Stomach (tissue), 8 donors: ENCODE measurements at regions not wholly inside any gene's neighbourhood (a gene's known extent, or its start where the extent isn't known, plus 50 kb on each side); places are given as distances from the start of the nearest gene placed in this dataset.
A peak's percentile ranks its signal among the peaks of the same experiment; 100 is the strongest.

ENCODE experiments used
- DNase-seq, 2 donors: peaks; one replicate each; pipeline versions ENCODE4 v3.0.0 to v3.0.0-alpha.2; 2013 to 2019
- H3K27ac ChIP-seq, 5 donors: fragments of 200-600 bp in 4 of 5; sonication (generic) in 4 of 5; one replicate each; pipeline ENCODE4 v1.5.1; 2013 to 2019; ENCODE audit warnings: mild to moderate bottlenecking in 1 of 5, moderate library complexity in 1 of 5
- H3K27me3 ChIP-seq, 3 donors: fragments of 200-600 bp; sonication (generic); one replicate each; pipeline ENCODE4 v1.5.1; 2017 to 2019; ENCODE audit warnings: mixed run types in 1 of 3
- H3K36me3 ChIP-seq, 4 donors: fragments of 200-600 bp; sonication (generic); 1 replicate in 3 of 4; 2 replicates in 1 of 4; pipeline ENCODE4 v1.5.1; 2016 to 2019
- H3K4me1 ChIP-seq, 4 donors: fragments of 200-600 bp; sonication (generic); one replicate each; pipeline ENCODE4 v1.5.1; 2016 to 2019
- H3K4me3 ChIP-seq, 4 donors: fragments of 200-600 bp; sonication (generic) in 3 of 4; one replicate each; pipeline ENCODE4 v1.5.1; 2016 to 2019; ENCODE audit warnings: mild to moderate bottlenecking in 1 of 4
- H3K9me3 ChIP-seq, 4 donors: fragments of 200-600 bp; sonication (generic); one replicate each; pipeline ENCODE4 v1.5.1; 2016 to 2019
- EP300 ChIP-seq: sonication (generic); formaldehyde crosslinking; IDR thresholded peaks from one replicate; pipeline ENCODE4 v1.6.1; 2017; ENCODE audit warnings: antibody characterized with exemption
- POLR2A ChIP-seq, 4 donors: fragments of 450-650 bp; IDR thresholded peaks; one replicate each; pipeline ENCODE4 v1.6.1; 2016; ENCODE audit warnings: antibody characterized with exemption in 4 of 4, control low read depth in 2 of 4, mild to moderate bottlenecking in 1 of 4, moderate library complexity in 1 of 4
- POLR2AphosphoS5 ChIP-seq, 3 donors: sonication (generic); formaldehyde crosslinking; IDR thresholded peaks; one replicate each; pipeline ENCODE4 v1.6.1; 2016; ENCODE audit warnings: antibody characterized with exemption in 3 of 3
- WGBS, 5 donors: extraction: QIAGEN DNeasy Blood & Tissue Kit in 3 of 5; methylation state at CpG; one replicate each; pipeline versions ENCODE4 v1.1.5 to v1.1.7; 2013 to 2018; 5-methylcytosine and 5-hydroxymethylcytosine counted together
- intact Hi-C: fragments of 100-400 bp; cut with DNase I; formaldehyde crosslinking; loops from one replicate; pipeline ENCODE4 v1.15.1; 2023; ENCODE audit warnings: low total_unique reads
- TF ChIP-seq, protein P1 (sequence below), 7 experiments: fragments of 450-650 bp in 4 of 7; fragments of 200-600 bp in 3 of 7; sonication (generic) in 3 of 7; IDR thresholded peaks; one replicate each; pipeline ENCODE4 v1.5.1; 2016 to 2019; ENCODE audit warnings: antibody characterized with exemption in 7 of 7, control low read depth in 2 of 7, mild to moderate bottlenecking in 1 of 7
- donor health status: healthy with polysubstance abuse.
- donor health status: Bipolar disorder and iron deficiency.
- donor health status: healthy.

DNA sequence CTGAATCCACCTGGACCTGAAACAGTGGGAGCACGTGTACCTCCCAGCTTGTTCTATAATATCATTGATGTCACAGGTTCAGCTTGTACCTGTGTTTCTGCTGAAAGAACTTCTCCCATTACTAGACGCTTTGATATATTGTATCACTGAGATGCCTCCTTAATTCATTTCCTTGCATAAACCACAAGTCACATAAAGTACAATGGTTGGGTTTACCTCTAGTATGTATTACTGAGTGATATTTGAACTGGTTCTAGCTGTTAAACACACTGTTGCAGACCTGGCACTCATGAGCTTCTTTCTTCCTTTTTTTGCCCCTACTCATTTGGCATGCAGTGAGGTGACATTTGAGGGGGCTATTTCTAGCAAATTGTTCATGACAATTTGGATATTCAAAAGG is 106.6 kb upstream of the KLF14 start:
- Histone ChIP-seq H3K27ac (no peak overlapping the region), H3K4me3 (no peak overlapping the region), H3K9me3 (no peaks in the 10 kb centered on the region), H3K36me3 (no peaks in the 10 kb centered on the region), H3K4me1 (no peaks in the 10 kb centered on the region), H3K27me3 (peaks cover 0 to 5% (median 0%) of the 10 kb centered on the region in 3 donors)
- TF ChIP-seq EP300 (no peak), POLR2AphosphoS5 (IDR thresholded peaks at IDR 0.05) (no peak), POLR2A (IDR thresholded peaks at IDR 0.05) (no peak)
- TF ChIP-seq, protein P1, sequence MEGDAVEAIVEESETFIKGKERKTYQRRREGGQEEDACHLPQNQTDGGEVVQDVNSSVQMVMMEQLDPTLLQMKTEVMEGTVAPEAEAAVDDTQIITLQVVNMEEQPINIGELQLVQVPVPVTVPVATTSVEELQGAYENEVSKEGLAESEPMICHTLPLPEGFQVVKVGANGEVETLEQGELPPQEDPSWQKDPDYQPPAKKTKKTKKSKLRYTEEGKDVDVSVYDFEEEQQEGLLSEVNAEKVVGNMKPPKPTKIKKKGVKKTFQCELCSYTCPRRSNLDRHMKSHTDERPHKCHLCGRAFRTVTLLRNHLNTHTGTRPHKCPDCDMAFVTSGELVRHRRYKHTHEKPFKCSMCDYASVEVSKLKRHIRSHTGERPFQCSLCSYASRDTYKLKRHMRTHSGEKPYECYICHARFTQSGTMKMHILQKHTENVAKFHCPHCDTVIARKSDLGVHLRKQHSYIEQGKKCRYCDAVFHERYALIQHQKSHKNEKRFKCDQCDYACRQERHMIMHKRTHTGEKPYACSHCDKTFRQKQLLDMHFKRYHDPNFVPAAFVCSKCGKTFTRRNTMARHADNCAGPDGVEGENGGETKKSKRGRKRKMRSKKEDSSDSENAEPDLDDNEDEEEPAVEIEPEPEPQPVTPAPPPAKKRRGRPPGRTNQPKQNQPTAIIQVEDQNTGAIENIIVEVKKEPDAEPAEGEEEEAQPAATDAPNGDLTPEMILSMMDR (IDR thresholded peaks at IDR 0.05), result no peak
- no peak for DNase-seq
- intact Hi-C loops, result no loop called here
- WGBS, 5 donors, result 86 to 95% (median 91%) methylated on average over 2 of the region's 2 CpGs

DNA sequence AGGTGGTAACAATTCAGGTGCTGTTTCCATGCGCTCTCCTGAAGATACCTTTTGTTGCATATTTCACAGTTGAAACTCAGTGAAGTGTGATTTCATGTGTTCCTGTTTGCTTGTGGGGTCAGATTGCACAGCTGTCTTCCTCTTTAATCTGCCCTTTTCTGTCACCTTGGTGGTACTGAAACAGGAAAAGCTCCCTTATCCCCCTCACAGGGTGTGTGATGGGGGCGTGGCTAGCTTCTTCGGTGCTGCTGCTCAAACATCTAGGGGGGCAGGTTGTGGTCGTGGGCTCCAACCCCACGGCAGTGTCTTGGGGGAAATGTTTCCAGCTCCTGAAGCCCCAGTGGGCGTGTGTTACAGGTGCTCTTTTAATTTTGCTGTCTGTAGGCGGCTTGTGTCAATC is 107.4 kb upstream of the KLF14 start:
- no peak overlapping the region for H3K27ac ChIP-seq
- H3K4me3 ChIP-seq, result no peak overlapping the region
- H3K36me3 ChIP-seq, result no peaks in the 10 kb centered on the region
- no peaks in the 10 kb centered on the region for H3K9me3 ChIP-seq
- peaks cover 0 to 5% (median 0%) of the 10 kb centered on the region in 3 donors for H3K27me3 ChIP-seq
- WGBS, 5 donors, result 44 to 58% (median 53%) methylated on average over 5 to 7 of the region's 7 CpGs
- peak in 1 of 2 donors; percentile 19 for DNase-seq
- TF ChIP-seq, protein P1 (IDR thresholded peaks at IDR 0.05), result no peak
- no peak for TF ChIP-seq POLR2A (IDR thresholded peaks at IDR 0.05)
- no peaks in the 10 kb centered on the region for H3K4me1 ChIP-seq
- intact Hi-C loops, result no loop called here

DNA sequence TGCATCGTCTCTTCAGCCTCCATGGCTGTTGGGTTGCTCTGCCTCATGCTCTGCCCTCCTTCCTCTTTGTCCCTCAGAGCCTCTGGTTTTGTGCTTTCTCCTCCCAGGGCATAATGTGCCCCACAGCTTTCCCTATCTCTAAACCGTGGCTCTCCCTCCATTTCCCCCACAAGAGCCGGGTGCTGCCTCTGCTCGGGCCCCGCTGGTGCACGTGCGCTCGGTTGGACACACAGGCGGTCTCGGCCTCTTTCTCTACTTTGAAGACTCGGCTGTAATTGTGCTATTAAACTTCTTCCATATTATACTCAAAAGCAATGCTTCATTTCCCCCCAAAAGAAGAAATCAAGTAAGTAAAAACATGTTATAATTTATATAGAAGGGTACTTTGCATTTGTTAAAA is 109.7 kb upstream of the KLF14 start:
- 91 to 93% (median 91%) methylated on average over 11 of the region's 11 CpGs for WGBS, 5 donors
- Histone ChIP-seq H3K27ac (no peak overlapping the region), H3K9me3 (no peaks in the 10 kb centered on the region), H3K36me3 (no peaks in the 10 kb centered on the region), H3K4me3 (no peak overlapping the region), H3K27me3 (peaks cover 0 to 5% (median 0%) of the 10 kb centered on the region in 3 donors), H3K4me1 (no peaks in the 10 kb centered on the region)
- TF ChIP-seq EP300, result no peak
- no peak for TF ChIP-seq POLR2AphosphoS5 (IDR thresholded peaks at IDR 0.05)
- no peak for TF ChIP-seq POLR2A (IDR thresholded peaks at IDR 0.05)
- TF ChIP-seq, protein P1 (IDR thresholded peaks at IDR 0.05), result no peak
- no peak for DNase-seq
- intact Hi-C loops, result no loop called here

DNA sequence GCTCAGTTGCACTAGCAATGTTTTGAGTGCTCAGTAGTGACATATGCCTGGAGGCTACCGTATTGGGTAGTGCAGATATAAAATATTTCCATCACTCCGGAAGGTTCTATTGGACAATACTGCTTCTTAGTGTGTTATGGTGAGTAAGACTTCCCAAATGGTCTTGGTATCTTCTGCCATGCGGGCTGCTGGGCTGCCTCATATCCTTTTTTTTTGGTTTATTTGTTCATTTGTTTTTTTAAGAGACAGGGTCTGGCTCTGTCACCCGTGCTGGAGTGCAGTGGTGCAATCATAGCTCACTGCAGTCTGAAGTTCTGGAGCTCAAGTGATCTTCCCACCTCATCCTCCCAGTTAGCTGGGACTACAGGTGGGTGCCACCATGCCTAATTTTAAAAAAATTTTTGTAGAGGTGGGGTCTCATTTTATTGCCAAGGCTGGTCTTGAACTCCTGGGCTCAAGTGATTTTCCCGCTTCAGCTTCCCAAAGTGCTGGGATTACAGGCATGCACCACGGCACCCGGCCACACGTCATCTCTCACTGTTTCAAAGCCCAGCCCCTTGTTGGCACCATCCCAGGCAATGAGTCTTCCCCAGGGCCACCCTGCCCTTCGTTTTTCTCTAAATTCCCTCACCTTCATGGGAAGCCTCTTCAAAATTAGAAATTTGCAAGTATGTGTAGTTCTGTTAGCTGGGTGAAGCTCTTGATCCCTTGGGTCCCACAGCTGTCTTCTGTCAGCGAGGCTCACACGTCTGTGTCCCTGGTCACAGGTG is 111.0 kb upstream of the KLF14 start:
- Histone ChIP-seq H3K27me3 (peaks cover 0 to 5% (median 0%) of the 10 kb centered on the region in 3 donors), H3K9me3 (no peaks in the 10 kb centered on the region), H3K36me3 (no peaks in the 10 kb centered on the region), H3K27ac (no peak overlapping the region), H3K4me3 (no peak overlapping the region), H3K4me1 (no peaks in the 10 kb centered on the region)
- DNase-seq, result no peak
- TF ChIP-seq POLR2AphosphoS5 (IDR thresholded peaks at IDR 0.05) (no peak), POLR2A (IDR thresholded peaks at IDR 0.05) (no peak), EP300 (no peak)
- TF ChIP-seq, protein P1 (IDR thresholded peaks at IDR 0.05), result no peak
- WGBS, 5 donors, result 78 to 83% (median 81%) methylated on average over 11 of the region's 11 CpGs
- intact Hi-C loops, result no loop called here
